COR-L47 (cell line): ENCODE measurements at regions not wholly inside any gene's neighbourhood (a gene's known extent, or its start where the extent isn't known, plus 50 kb on each side); places are given as distances from the start of the nearest gene placed in this dataset.
"Not testable (repeated sequence)": the region's sequence is repeated elsewhere in the genome, so short reads cannot be mapped to it uniquely, and the experiment has no call there.

Experiments used
- DNase-seq: peaks from one replicate; lab custom pipeline; 2025; lab: John Stamatoyannopoulos, UW

- DNase-seq: not testable (repeated sequence)
Measured at GRCh38 chr7:6882321-6882721, 56.2 kb upstream of the CCZ1B start.

DNA sequence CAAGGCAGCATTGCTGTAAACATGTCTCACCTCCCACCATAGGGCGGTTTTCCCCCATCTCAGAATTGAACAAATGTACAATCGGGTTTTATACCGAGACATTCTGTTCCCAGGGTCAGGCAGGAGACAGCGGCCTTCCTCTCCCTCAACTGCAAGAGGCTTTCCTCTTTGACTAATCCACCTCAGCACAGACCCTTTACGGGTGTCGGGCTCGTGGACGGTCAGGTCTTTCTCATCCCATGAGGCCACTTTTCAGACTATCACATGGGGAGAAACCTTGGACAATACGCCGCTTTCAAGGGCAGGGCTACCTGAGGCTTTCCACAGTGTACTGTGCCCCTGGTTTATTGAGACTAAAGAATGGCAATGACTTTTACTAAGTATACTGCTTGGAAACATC is 57.7 kb upstream of the CCZ1B start:
- not testable (repeated sequence) for DNase-seq

GRCh38 chr7:6886198-6886597 is 60.1 kb upstream of the CCZ1B start:
- no peak for DNase-seq

- not testable (repeated sequence) for DNase-seq
Measured at GRCh38 chr7:6888267-6889045, 62.4 kb upstream of the CCZ1B start.

GRCh38 chr7:6889252-6889812 is 63.3 kb upstream of the CCZ1B start:
- DNase-seq: no peak

- DNase-seq: peak; percentile 2
Measured at GRCh38 chr7:6902097-6902518, 76.0 kb upstream of the CCZ1B start.

- not testable (repeated sequence) for DNase-seq
Measured at GRCh38 chr7:6903289-6903688, 77.2 kb upstream of the CCZ1B start.

DNA sequence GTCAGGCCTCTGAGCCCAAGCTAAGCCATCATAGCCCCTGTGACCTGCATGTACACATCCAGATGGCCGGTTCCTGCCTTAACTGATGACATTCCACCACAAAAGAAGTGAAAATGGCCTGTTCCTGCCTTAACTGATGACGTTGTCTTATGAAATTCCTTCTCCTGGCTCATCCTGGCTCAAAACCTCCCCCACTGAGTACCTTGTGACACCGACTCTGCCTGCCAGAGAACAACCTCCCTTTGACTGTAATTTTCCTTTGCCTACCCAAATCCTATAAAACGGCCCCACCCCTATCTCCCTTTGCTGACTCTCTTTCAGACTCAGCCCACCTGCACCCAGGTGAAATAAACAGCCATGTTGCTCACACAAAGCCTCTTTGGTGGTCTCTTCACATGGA is 77.7 kb upstream of the CCZ1B start:
- DNase-seq: not testable (repeated sequence)

DNA sequence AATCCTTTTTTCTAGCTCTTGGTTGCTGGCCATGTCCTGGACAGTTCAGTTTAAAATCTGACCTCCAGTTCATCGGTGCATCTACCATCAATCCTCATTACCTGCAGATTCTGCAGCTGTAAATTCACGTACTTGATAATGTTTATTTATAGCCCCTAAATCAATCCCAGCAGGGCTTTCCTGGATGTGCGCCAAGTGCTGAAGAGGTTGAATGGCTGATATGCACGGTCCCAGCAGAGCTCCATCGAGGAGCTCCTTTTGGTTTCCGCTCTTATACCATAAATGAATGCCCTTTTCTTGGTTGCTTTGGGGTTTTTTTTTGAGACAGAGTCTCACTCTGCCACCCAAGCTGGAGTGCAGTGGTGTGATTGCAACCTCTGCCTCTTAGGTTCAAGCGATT is 91.2 kb upstream of the CCZ1B start:
- peak; percentile 23 for DNase-seq

DNA sequence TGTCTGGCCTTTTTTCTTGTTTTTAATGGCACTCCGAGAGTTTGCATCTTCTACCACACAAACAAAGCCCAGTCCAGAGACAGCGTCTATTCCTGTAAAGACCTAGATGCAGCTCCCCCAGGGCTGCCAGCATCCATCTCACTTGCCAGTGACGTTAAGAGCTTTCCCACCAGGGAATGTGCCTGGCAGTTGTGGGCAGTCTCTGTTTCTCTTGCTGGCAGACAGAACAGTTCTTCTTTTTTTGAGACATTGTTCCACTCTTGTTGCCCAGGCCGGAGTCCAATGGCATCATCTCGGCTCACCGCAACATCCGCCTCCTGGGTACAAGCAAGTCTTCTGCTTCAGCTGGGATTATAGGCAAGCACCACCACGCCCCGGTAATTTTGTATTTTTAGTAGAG is 93.1 kb upstream of the CCZ1B start:
- not testable (repeated sequence) for DNase-seq

DNA sequence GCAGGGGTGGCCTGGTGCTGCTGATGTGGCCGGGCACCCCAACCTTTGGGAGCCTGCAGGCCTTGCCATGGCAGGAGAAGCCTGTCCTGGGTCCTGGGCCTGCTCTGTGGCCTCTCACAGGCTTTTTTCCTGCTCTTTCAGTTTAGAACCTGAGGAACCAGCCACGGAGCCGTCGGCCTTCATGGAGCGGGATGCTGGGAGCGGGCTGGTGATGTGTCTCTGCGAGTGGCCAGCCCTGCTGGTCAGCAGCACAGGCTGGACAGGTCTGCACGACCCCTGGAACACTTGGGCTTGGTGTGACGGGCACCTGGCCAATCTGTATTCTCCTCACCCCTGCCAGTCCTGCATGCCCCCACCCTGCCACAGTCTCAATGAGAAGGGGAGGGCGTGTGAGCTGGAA is 98.4 kb upstream of the CCZ1B start:
- DNase-seq: not testable (repeated sequence)

GRCh38 chr7:6926193-6927174 is 100.4 kb upstream of the CCZ1B start:
- DNase-seq: not testable (repeated sequence)

DNA sequence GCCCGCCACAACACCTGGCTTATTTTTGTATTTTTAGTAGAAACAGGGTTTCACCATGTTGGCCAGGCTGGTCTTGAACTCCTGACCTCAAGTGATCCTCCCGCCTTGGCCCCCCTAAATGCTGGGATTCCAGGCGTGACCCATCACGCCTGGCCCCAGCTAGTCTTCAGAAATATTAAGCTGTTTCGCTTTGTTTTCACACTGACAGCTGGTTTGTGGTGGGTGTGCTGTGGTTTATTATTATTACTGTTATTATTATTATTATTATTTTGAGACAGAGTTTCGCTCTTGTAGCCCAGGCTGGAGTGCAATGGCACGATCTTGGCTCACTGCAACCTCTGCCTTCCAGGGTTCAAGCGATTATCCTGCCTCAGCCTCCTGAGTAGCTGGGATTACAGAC is 101.6 kb upstream of the CCZ1B start:
- DNase-seq: not testable (repeated sequence)

GRCh38 chr7:6929588-6929987 is 103.5 kb upstream of the CCZ1B start:
- DNase-seq: not testable (repeated sequence)

GRCh38 chr7:6930081-6930635 is 104.1 kb upstream of the CCZ1B start:
- not testable (repeated sequence) for DNase-seq

GRCh38 chr7:6930787-6931186 is 104.7 kb upstream of the CCZ1B start:
- DNase-seq: not testable (repeated sequence)

DNA sequence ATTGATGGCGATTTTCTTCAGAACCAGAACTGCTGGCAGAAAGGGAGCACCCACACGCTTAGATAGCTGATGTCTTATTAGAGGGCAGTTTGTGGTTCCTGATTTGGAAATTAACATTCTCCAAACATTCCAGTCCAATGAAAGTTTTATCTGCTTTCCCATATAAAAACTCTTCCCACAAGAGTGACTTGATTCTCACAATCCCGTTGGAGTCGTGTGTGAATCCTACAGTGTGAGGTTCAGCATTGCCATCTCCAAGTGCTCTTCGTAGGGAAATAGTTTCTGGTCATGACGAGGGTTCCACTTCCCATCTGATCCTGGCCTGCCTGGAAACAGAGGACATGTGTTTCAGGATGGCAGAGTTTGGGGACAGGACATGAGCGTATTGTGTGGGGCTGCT is 105.4 kb upstream of the CCZ1B start:
- DNase-seq: not testable (repeated sequence)

DNA sequence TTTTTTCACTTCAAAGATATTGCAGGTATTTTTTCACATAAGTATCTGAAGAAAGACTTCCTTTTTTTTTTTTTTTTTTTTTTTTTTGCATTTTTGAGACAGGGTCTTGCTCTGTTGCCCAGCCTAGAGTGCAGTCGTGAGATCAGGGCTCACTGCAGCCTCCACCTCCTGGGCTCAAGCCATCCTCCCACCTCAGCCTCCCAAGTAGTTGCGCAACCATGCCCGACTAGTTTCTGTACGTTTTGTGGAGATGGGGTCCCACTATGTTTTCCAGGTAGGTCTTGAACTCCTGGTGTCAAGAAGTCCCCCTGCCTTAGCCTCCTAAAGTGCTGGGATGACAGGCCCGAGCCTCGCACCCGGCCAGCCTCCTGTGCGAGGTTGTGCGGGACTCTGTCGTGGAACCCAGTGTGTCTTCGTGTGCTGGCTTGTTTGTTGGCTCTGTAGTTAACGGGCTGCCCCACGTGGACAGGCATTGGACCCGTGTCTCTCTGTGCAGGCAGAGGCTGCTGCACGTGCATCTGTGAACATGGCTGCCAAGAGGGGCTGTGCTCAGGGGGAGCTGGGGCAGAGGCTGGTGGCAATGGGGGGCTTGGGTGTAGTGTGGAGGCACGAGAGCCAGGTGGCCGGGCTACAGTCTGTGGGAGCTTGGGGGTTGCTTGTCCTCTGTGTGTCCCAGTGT is 108.0 kb upstream of the CCZ1B start:
- DNase-seq: not testable (repeated sequence)

DNA sequence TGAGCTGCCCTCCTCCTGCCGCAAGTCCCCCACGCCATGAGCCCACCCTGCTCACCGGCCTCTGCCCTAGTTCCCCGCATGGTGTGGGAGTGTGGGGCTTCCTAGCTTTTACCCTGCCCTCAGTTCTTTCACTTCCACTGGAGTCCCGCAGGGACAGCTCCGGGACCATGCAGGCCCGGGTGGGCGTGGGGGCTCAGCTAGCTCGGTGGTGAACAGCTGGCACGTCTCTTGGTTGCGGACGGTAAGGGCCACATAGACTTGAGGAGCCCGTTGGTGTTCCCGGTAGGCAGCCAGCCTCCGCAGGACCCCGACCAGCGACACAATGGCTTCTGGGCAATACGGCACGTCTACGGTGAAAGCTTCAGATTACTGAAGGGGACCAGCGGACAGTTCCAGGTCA is 108.9 kb upstream of the CCZ1B start:
- no peak for DNase-seq

DNA sequence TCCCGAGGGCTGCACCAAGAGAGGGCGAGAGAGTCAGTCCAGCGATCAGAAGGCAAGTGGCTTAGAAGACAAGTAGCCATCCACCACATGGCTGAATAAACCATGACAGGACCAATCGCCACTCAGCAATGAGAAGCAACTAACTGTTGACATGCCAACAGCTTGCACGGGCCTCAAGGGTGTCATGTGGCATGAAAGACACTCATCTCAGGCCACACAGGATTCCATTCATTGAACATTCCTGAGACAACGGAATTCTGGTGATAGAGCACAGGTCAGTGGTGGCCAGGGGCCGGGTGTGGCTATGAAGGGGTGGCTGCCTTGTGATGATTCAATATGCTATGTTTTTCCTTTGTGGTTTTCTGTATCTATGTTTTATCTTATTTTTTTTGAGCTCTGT is 110.6 kb upstream of the CCZ1B start:
- not testable (repeated sequence) for DNase-seq

DNA sequence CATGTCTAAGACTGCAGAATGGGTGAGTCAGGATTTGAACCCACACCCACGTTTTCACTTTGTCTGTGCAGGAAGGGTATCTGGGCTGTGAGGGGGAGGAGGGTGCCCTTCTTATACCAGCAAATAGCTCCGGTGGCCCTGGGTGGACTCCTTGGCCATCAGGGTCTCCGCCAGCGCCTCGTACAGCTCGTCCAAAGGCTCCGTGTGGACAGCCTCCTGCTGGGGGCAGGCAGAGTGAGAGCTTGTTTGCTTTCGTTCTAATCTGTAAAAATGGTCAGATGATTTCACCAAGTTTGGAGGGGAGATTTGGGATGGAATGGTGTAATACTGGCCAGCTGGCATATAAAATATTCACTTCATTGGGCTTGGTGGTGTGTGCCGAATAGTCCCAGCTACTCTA is 111.7 kb upstream of the CCZ1B start:
- DNase-seq: not testable (repeated sequence)
